ENCODE measurements at regions not wholly inside any gene's neighbourhood (a gene's known extent, or its start where the extent isn't known, plus 50 kb on each side); places are given as distances from the start of the nearest gene placed in this dataset.

DNA sequence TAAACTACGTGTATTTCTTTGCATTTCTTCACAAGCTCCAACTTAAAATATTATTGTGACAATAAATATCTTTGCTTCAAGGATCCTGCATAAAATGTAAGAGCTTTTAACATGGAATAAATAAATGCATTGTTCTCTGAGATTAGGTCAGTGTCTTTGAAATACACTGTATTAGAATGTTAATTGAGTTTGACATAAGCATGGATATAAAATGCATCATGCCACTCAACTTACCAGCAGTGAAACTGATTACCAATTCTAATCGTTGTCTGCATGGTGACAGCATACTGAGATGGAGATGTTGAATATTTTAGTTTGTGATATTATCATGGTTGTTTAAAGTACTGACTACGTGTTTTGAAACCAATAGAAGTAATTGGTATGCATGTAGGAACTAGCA, 555.3 kb upstream of the ZNF608 start:
- Histone ChIP-seq H3K27ac (no peak overlapping the region), H3K36me3 (no peaks in the 10 kb centered on the region), H3K4me3 (ENCODE audit: low read depth, low read length) (no peak overlapping the region), H3K9me3 (ENCODE audit: severe bottlenecking) (peaks cover 3% of the 10 kb centered on the region), H3K27me3 (ENCODE audit: insufficient read depth, low read depth, severe bottlenecking) (no peaks in the 10 kb centered on the region)
- DNase-seq, result no peak
- TF ChIP-seq CTCF (IDR thresholded peaks at IDR 0.05; ENCODE audit: low read depth, low read length), result no peak

DNA sequence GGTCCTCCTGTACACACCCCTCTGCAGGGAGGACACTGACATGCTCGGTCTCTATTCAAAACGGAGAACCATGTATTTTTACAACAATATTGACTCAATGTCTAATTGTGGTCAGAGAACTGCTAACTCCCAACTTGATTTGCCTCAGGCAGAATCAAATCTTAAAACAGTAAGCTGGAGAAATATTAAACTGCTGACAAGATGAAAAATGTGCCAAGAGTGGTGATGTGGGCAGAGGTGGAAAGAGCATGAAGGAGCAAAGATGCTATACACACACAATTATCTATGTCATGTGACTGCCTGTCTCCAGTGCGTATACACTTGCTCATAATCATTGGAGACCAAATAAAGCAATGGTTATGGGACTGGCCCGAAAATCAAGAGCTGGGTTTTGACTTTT, 556.1 kb upstream of the ZNF608 start:
- no peaks in the 10 kb centered on the region for H3K36me3 ChIP-seq
- H3K4me3 ChIP-seq (ENCODE audit: low read depth, low read length), result no peak overlapping the region
- TF ChIP-seq CTCF (IDR thresholded peaks at IDR 0.05; ENCODE audit: low read depth, low read length), result no peak
- H3K27me3 ChIP-seq (ENCODE audit: insufficient read depth, low read depth, severe bottlenecking), result no peaks in the 10 kb centered on the region
- H3K27ac ChIP-seq, result no peak overlapping the region
- peaks cover 4% of the 10 kb centered on the region for H3K9me3 ChIP-seq (ENCODE audit: severe bottlenecking)
- DNase-seq, result no peak

DNA sequence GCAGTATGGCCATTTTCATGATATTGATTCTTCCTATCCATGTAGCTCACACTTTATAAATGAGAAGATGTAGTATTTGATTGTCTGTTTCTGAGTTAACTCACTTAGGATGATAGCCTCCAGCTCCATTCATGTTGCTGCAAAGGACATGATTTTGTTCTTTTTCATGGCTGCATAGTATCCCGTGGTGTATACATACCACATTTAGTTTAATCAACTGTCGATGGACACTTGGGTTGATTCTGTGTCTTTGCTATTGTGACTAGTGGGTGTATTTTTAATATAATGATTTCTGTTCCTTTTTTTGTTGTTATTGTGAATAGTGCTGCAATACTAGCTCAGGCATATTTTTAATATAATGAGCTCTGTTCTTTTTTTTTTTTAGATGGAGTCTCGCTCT, 560.3 kb upstream of the ZNF608 start:
- Histone ChIP-seq H3K36me3 (no peaks in the 10 kb centered on the region), H3K27me3 (ENCODE audit: insufficient read depth, low read depth, severe bottlenecking) (no peaks in the 10 kb centered on the region), H3K9me3 (ENCODE audit: severe bottlenecking) (peaks cover 4% of the 10 kb centered on the region), H3K27ac (no peak overlapping the region), H3K4me3 (ENCODE audit: low read depth, low read length) (no peak overlapping the region)
- no peak for TF ChIP-seq CTCF (IDR thresholded peaks at IDR 0.05; ENCODE audit: low read depth, low read length)
- DNase-seq, result no peak

DNA sequence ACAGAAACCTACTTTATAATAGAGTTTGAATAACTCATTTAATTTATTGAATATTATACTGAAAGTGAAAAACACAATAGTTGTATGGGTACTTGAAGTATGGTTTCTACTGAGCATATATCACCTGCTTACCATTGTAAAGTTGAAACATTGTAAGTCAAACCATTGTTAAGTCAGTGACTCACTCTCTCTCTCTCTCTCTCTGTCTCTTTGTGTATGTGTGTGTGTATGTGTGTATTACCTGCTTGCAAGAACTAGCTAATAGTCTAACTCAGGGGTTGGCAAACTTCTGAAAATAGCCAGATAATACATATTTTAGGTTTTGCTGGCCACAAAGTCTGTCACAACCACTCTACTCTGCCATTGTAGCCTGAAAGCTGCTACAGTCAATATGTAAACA, 564.3 kb upstream of the ZNF608 start:
- Histone ChIP-seq H3K27ac (no peak overlapping the region), H3K27me3 (ENCODE audit: insufficient read depth, low read depth, severe bottlenecking) (no peaks in the 10 kb centered on the region), H3K4me3 (ENCODE audit: low read depth, low read length) (no peak overlapping the region), H3K36me3 (no peaks in the 10 kb centered on the region), H3K9me3 (ENCODE audit: severe bottlenecking) (peaks cover 13% of the 10 kb centered on the region)
- TF ChIP-seq CTCF (IDR thresholded peaks at IDR 0.05; ENCODE audit: low read depth, low read length), result no peak
- no peak for DNase-seq

- Histone ChIP-seq H3K27me3 (ENCODE audit: insufficient read depth, low read depth, severe bottlenecking) (no peaks in the 10 kb centered on the region), H3K36me3 (no peaks in the 10 kb centered on the region), H3K4me3 (ENCODE audit: low read depth, low read length) (no peak overlapping the region), H3K27ac (no peak overlapping the region), H3K9me3 (ENCODE audit: severe bottlenecking) (peaks cover 9% of the 10 kb centered on the region)
- no peak for DNase-seq
- no peak for TF ChIP-seq CTCF (IDR thresholded peaks at IDR 0.05; ENCODE audit: low read depth, low read length)
These were observed 565.3 kb upstream of the ZNF608 start for GRCh38 chr5:125311743-125312142.

GRCh38 chr5:125313555-125313954, 567.1 kb upstream of the ZNF608 start:
- Histone ChIP-seq H3K27ac (no peak overlapping the region), H3K27me3 (ENCODE audit: insufficient read depth, low read depth, severe bottlenecking) (no peaks in the 10 kb centered on the region), H3K36me3 (no peaks in the 10 kb centered on the region), H3K4me3 (ENCODE audit: low read depth, low read length) (no peak overlapping the region), H3K9me3 (ENCODE audit: severe bottlenecking) (peaks cover 9% of the 10 kb centered on the region)
- no peak for TF ChIP-seq CTCF (IDR thresholded peaks at IDR 0.05; ENCODE audit: low read depth, low read length)
- DNase-seq, result no peak

Measured in WERI-Rb-1 (cell line).